PC-9 (cell line): ENCODE measurements at regions not wholly inside any gene's neighbourhood (a gene's known extent, or its start where the extent isn't known, plus 50 kb on each side); places are given as distances from the start of the nearest gene placed in this dataset.
"Not testable (repeated sequence)": the region's sequence is repeated elsewhere in the genome, so short reads cannot be mapped to it uniquely, and the experiment has no call there.

Source experiments
- CTCF ChIP-seq: fragments of 200-600 bp; sonication (generic); conservative IDR thresholded peaks from 2 replicates; pipeline ENCODE4 v1.6.1; 2017; ENCODE audit warnings: mixed run types, antibody characterized with exemption, mild to moderate bottlenecking, moderate library complexity
- EZH2 ChIP-seq: fragments of 200-600 bp; sonication (generic); IDR thresholded peaks from 2 replicates; pipeline ENCODE4 v1.8.0; 2017; ENCODE audit warnings: antibody characterized with exemption, low read depth

GRCh38 chr16:88228751-88229150, 154.0 kb upstream of the ZNF469 start:
- TF ChIP-seq EZH2, CTCF: not testable (repeated sequence)
